CD4-positive, alpha-beta T cell treated with Interleukin-17A for 4 hours (primary cell): ENCODE measurements at regions not wholly inside any gene's neighbourhood (a gene's known extent, or its start where the extent isn't known, plus 50 kb on each side); places are given as distances from the start of the nearest gene placed in this dataset.

ENCODE experiments used
- DNase-seq: peaks from one replicate; pipeline ENCODE4 v3.0.0-alpha.2; 2020; ENCODE audit warnings: mixed read lengths

GRCh38 chr10:128499956-128500355 lies 373.7 kb upstream of the MKI67 start:
- DNase-seq: no peak

- no peak for DNase-seq
Measured at GRCh38 chr10:128500642-128501041, 374.4 kb upstream of the MKI67 start.

- no peak for DNase-seq
Measured at GRCh38 chr10:128505346-128505745, 379.1 kb upstream of the MKI67 start.

GRCh38 chr10:128506423-128506822 lies 380.2 kb upstream of the MKI67 start:
- DNase-seq: no peak

GRCh38 chr10:128507066-128507465 lies 380.8 kb upstream of the MKI67 start:
- no peak for DNase-seq

DNA sequence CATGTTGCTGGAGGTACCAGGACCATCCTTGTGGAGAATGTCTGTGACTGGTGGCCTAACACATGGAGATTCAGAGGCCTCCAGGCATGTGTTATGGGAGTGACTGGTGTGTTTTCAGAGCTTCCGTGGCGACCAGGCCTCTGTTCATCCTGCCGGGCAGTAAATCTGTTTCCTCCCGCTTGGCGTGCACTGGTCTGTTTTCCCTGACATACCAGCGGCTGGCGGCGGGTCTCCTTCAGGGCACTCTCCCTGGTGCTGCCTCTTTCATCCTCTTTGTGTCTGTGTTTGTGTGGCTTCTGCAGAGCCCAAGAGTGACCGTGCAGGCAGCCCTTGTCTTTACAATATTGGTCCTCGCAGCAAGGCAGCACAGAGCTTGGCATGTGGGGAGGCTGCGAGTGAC lies 385.1 kb upstream of the MKI67 start:
- no peak for DNase-seq

DNA sequence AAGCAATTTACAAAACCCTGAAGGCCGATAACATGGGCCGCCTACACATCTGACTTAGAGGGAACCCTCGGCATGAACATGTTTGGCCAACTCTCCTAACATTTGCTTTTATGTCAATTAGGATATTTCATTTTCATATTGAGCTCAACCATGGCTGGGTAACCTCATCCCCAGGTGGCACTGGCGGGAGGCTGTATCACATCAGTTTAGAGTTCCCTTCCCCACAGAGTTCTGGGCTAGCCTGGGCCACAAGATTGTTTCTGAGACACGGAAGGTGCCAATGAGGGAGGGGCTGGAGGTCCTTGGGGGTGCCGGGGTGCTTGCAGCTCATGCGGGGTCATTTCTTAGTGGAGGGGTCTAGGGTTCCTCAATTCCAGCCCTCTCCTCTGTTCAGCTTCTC lies 386.5 kb upstream of the MKI67 start:
- DNase-seq: no peak

GRCh38 chr10:128514536-128514935 lies 388.3 kb upstream of the MKI67 start:
- DNase-seq: no peak

DNA sequence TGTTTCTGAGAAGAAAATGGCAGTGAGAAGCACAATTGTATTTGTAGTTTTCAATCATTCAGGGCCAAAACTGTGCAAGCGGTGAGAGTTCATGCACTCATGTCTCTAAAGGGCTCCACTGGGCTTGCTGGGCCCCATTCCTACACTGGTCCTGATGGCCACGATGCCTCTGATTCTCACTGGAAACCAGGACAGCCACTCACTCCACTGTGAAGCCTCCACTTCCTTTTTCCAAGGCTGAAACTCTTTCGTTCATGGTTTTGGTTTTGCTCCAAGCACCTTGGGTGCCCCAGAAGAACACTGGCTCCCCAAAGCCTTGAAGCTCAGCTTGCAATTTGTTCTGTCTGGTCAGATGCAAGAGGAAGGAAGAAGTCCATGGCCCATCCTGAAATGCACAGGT lies 390.0 kb upstream of the MKI67 start:
- DNase-seq: no peak

DNA sequence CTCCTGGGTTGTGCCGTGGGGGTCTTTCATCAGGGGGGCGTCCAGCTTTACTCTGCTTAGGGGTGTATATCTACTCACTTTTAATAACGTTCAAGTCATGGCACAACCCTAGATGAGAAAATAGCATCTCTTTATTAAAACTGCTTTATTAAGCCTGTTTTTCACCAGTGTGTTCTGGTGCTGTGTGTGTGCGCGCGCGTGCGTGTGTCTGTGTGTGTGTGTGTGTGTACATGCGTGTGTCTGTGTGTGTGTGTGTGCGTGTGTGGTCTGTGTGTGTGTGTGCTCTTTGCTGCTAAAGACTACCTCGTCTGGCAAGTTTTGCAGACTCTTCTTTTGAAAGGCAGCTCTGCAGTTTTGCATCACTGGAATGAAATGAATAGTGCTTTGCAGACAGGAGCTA lies 390.9 kb upstream of the MKI67 start:
- DNase-seq: no peak

GRCh38 chr10:128518000-128518399 lies 391.8 kb upstream of the MKI67 start:
- DNase-seq: no peak

DNA sequence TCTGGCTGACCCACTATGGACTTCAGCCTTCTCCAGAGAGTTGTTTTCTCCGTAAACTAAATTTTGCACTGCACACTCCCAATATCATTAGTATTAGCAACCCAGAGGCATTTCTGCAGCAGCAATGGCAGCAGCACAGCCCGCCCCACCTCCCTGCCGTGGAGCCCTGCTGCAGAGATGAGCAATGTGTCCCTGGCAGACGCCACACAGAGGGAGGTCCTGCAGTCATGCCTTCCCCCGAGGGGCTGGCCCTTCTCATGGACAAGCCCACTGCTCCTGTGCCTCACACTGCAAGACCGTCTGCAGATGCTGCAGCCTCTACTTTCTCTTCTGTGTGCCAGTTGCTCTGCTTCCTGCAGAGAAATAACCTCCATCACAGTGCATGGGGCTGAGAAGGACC lies 393.4 kb upstream of the MKI67 start:
- DNase-seq: no peak

DNA sequence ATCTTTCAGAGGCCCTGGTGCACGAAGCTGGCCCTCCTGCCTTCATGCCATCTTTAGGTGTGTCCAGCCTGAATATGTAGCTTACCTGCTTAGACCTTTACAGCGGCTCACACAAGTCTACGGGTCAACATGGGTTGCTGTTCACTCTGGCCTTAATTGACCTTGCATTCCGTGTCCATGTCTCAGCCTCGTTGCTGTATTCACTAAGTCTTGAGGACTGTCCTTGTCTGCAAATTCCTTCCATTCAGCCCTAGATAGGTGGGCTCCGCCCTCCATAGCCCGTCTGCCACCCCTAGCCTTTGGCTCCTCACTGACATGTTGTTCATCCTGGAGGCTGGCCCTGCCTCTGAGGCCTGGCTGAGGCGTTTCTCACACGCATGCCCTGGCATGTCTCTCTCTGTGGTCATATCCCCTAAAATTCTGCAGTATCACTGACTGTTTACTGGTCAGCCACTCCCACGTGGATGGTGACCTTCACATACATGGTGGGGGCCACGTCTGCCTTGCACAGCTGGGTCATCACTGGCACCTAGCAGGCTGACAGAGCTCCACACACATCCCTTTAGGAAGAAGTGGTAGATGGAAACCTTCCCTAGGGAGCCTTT lies 394.1 kb upstream of the MKI67 start:
- DNase-seq: no peak

GRCh38 chr10:128522551-128523308 lies 396.5 kb upstream of the MKI67 start:
- DNase-seq: no peak

GRCh38 chr10:128525444-128525843 lies 399.2 kb upstream of the MKI67 start:
- DNase-seq: no peak

DNA sequence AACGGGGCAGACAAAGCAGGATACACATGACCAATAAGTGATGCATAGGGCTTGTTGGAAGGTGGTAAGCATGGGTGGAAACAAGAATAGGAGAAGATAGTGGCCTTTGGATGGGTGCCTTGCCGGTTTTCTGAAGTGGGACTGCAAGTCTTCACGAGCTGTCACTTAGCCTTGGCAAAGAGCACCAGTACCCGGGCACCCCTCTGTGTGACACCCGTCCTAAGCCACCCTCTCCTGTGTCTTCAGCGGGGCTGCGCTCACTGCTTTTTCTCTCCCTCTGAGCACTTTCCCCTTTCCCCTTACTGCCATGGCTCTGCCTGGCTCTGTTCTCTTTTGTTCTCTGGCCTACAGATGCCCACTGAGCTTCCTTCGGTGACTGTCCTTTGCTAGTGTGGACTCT lies 399.7 kb upstream of the MKI67 start:
- DNase-seq: no peak

DNA sequence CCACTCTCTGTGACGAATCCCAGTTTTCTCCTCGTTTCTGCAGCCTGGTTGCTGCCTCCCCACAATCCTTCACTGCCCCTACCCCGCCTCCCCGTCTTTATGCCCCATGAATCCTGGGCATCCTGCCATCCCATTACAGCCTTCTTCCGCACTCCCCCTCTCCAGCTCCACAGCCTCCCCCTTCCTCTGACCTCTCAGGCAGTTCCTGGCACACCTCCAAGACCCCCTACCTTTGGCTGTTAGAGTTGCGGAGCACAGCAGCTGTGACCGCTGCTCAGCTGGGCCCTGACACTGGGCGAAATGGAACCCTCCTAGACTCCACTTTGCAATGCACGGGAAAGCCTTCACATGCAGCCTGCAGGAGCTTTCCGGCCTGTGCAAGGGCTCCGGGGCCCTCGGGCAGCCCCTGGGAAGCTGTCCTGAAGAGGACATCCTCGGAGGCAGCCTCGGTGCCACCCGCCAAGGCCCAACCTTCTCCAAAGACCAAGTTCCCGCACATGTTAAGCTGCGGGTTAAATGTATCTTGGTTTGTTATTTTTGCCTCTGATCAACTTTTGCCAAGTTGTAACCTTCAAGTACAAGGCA lies 400.7 kb upstream of the MKI67 start:
- no peak for DNase-seq

GRCh38 chr10:128527711-128528110 lies 401.5 kb upstream of the MKI67 start:
- DNase-seq: no peak

- no peak for DNase-seq
Measured at GRCh38 chr10:128528167-128528566, 401.9 kb upstream of the MKI67 start.

GRCh38 chr10:128528781-128529180 lies 402.6 kb upstream of the MKI67 start:
- DNase-seq: no peak

- DNase-seq: no peak
Measured at GRCh38 chr10:128529225-128529624, 403.0 kb upstream of the MKI67 start.

GRCh38 chr10:128530301-128530700 lies 404.1 kb upstream of the MKI67 start:
- DNase-seq: no peak

DNA sequence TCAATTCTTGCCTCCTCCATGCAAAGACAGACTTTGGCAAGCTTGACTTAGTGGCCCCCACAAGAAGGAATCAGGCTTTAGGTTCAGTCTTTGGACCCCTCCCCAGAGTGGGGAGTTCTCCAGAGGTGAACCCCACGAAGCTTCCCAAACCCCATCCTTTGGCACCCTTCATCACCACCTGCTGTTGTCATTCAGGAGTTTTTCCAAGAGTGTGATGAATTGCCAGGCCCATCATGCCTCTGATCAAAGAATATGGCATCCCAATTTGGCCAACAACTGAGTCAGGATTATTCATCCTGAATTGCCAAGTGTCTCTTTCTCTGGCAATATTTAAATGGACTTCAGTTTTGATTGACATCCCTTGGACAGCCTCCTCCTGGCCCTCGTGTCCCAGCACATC lies 404.7 kb upstream of the MKI67 start:
- DNase-seq: no peak

- no peak for DNase-seq
Measured at GRCh38 chr10:128534686-128535085, 408.5 kb upstream of the MKI67 start.

GRCh38 chr10:128536259-128536658 lies 410.0 kb upstream of the MKI67 start:
- DNase-seq: no peak
